GM18873 (cell line): ENCODE measurements at regions not wholly inside any gene's neighbourhood (a gene's known extent, or its start where the extent isn't known, plus 50 kb on each side); places are given as distances from the start of the nearest gene placed in this dataset.

Experiments
- ATAC-seq: cut with Tn5 transposase; IDR thresholded peaks from one replicate; pipeline ENCODE4 v1.9.1; 2021; ENCODE audit warnings: mild to moderate bottlenecking, moderate library complexity, moderate number of reproducible peaks; ENCODE audit not compliant: unreplicated experiment, low FRiP score

GRCh38 chr6:19613678-19614077 lies 223.5 kb upstream of the ID4 start:
- ATAC-seq = no peak

- ATAC-seq = no peak
Observed at GRCh38 chr6:19616022-19616421, 221.1 kb upstream of the ID4 start.

- ATAC-seq = no peak
Observed at GRCh38 chr6:19632230-19632629, 204.9 kb upstream of the ID4 start.

GRCh38 chr6:19632786-19633185 lies 204.4 kb upstream of the ID4 start:
- no peak for ATAC-seq

- no peak for ATAC-seq
Observed at GRCh38 chr6:19635728-19636127, 201.4 kb upstream of the ID4 start.

- ATAC-seq = no peak
Observed at GRCh38 chr6:19637010-19637409, 200.2 kb upstream of the ID4 start.

- no peak for ATAC-seq
Observed at GRCh38 chr6:19638931-19639330, 198.2 kb upstream of the ID4 start.

GRCh38 chr6:19643287-19643686 lies 193.9 kb upstream of the ID4 start:
- no peak for ATAC-seq

- no peak for ATAC-seq
Observed at GRCh38 chr6:19643713-19644112, 193.5 kb upstream of the ID4 start.

GRCh38 chr6:19655744-19656143 lies 181.4 kb upstream of the ID4 start:
- ATAC-seq = no peak

- ATAC-seq = no peak
Observed at GRCh38 chr6:19660123-19660910, 176.9 kb upstream of the ID4 start.

- ATAC-seq = no peak
Observed at GRCh38 chr6:19662911-19663310, 174.3 kb upstream of the ID4 start.

GRCh38 chr6:19663479-19663878 lies 173.7 kb upstream of the ID4 start:
- no peak for ATAC-seq

GRCh38 chr6:19664050-19664449 lies 173.1 kb upstream of the ID4 start:
- ATAC-seq = no peak

GRCh38 chr6:19664878-19665612 lies 172.1 kb upstream of the ID4 start:
- ATAC-seq = no peak

GRCh38 chr6:19665613-19665909 lies 171.6 kb upstream of the ID4 start:
- no peak for ATAC-seq

GRCh38 chr6:19668710-19669109 lies 168.5 kb upstream of the ID4 start:
- ATAC-seq = no peak

- ATAC-seq = no peak
Observed at GRCh38 chr6:19669206-19669605, 168.0 kb upstream of the ID4 start.

GRCh38 chr6:19682859-19683258 lies 154.3 kb upstream of the ID4 start:
- no peak for ATAC-seq

- ATAC-seq = no peak
Observed at GRCh38 chr6:19690325-19691075, 146.7 kb upstream of the ID4 start.

GRCh38 chr6:19691465-19692167 lies 145.6 kb upstream of the ID4 start:
- no peak for ATAC-seq
